Hematopoietic multipotent progenitor cell treated with erythropoietin and hydrocortisone succinate and interleukin-3 and kit ligand, for 15 days (in vitro differentiated cells): ENCODE measurements at regions not wholly inside any gene's neighbourhood (a gene's known extent, or its start where the extent isn't known, plus 50 kb on each side); places are given as distances from the start of the nearest gene placed in this dataset.
"Not testable (repeated sequence)": the region's sequence is repeated elsewhere in the genome, so short reads cannot be mapped to it uniquely, and the experiment has no call there.

Experiments
- DNase-seq: peaks from one replicate; pipeline ENCODE4 v3.0.0-alpha.2; 2015; ENCODE audit warnings: low spot score

DNA sequence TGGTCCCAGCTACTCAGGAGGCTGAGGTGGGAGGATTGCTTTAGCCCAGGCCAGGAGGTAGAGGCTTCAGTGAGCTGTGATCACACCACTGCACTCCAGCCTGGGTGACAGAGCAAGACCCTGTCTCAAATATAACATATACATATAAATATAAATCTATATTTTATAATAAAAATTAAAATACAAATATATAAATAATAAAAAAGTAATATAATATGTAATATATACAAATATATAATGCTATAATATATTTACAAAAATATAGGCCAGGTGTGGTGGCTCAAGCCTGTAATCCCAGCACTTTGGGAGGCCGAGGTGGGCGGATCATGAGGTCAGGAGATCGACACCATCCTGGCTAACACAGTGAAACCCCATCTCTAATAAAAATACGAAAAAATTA, 131.4 kb downstream of the MFAP3L start:
- DNase-seq: not testable (repeated sequence)

DNA sequence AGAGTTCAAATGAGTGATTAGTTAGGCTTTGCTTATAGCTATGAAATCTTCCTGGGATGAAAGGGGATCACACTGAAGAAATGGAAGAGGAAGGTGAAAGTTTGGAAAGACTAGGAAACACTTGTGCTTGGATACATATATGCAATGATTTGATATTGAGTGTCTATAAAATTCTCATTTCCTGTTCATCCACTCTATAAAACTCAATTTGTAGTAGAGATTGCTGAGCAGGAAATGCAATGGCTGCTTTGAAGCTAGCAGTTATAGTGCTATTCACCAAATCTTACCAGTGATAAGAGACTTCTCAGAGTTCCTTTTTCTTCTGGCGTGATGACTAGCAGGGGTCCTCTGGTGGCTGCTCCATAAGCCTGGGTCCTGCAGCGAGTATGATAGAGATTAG, 128.1 kb upstream of the HPF1 start:
- DNase-seq: no peak

DNA sequence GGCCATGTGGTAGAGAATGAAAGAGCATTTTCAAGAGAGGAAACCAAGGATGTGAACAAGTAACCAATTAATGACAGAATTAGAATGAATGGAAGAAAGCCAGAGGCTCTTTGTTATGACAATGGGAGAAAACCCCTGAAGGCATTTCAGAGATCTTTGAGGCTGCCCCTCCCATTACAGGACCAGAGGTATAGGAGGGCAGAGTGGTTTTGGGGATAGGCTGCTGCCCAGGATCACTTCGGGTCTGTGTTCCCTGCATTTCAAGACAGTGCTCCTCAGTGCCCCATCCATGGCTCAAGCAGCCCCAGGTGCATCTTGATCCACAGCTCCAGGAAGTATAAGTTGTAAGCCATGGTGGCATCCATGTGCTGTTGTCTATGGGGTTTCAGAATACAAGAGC, 124.0 kb upstream of the HPF1 start:
- no peak for DNase-seq

DNA sequence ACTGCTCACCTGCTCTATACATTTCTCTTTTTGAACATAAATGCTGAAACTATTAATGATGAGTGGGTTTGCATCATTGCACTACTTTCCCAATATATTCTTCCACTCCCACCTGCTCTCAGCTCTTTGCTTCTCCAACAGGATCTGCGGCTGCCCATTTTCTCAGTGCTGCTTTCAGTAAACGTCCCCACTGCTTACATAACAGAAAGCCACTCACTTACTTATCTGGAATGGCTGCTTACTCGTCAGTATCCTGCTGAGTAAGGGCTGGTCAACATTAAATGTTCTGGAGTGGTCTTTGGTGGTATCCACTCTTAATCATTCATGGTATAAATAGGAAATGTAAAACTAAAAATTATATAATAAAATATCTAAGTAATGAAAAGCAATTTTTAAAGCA, 112.8 kb upstream of the HPF1 start:
- no peak for DNase-seq

DNA sequence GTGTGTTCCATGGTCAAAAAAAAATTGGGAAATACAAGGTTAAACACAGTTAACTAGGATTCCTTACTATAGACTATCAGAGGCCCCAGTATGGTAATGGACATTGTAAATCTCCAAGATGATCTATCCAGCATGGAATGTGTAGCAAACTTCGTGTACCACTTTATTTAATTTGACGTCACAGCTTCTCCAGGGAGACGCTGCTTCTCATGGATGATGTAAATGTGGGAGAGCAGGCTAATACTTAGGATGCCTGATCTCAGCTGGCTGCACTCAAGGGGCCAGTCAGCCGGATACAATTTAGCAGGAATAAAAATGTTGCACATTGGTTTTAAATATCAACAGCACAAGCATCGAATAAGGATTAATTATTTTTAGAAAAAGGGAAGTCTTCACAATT, 111.7 kb upstream of the HPF1 start:
- DNase-seq: no peak

DNA sequence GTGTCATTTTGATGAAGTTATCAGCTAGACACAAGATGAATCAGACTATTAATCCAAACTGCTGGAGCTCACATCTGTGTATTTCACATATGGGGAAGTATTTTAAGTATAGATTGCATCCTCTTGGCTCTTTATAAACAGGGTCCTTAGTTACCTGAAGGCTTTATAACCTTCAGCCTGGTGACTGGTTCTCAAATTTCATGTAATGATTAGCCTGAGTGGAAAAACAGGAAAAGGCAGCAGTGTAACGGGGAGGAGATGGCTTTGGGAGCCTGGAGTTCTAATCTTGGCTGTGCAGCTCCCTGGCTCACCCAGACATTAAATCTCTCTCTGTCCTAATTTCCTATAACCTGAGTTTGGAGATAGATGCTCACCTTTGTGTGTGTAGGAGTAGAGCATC, 103.8 kb upstream of the HPF1 start:
- no peak for DNase-seq

DNA sequence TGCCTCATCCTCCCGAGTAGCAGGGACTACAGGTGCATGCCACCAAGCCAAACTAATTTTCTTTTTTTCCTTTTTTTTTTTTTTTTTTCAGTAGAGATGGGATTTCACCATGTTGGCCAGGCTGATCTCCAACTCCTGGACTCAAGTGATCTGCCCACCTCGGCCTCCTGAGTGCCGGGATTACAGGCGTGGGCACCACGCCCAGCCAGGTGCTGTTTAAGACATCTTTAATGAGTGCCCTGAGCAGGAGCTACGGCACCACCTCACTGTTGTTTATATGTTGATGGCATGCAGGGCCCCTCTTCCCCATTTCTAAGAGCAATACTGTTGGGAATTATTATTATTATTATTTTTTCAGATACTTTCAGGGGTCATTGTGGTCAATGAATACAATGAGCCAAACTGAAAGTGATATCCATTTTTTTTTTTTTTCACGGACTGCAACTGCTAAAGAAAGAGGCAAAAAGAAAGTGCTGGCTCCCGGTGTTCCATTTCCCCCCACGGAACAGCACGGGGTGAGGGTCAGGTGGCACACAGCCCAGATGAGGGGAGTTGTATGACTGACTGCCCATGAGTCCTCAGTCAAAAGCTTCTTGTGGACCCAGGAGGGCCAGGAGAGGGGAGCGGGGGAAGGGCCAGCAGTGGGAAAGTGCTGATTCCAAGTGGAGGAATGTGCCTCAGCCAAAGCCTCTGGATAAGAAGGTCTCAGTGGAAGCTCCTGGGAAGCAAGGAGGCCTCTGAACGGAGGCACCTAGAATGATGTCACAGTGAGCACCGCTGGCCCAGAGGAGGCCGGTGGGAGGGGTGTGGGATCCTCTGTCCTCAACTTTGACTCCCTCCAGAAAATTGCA, 101.8 kb upstream of the HPF1 start:
- DNase-seq: no peak

DNA sequence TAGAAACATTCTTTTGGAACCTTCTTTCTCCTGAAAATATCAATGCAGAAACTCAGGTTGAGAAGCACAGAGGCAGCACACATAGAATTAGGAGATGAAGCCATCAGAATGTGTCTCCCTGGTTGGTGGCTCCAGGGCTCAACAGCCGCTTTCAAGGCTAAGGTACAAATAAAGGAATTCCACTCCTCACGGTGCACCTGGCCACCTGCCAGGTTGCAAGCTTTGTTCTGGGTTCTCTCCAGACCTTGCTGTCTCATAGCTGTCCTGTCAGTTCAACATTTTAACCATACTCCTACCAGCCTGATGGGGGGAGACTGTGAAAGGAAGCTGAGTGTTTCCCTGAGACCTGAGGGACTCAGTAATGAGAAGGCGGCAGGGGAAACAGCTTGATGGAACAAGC, 96.3 kb upstream of the HPF1 start:
- DNase-seq: no peak

DNA sequence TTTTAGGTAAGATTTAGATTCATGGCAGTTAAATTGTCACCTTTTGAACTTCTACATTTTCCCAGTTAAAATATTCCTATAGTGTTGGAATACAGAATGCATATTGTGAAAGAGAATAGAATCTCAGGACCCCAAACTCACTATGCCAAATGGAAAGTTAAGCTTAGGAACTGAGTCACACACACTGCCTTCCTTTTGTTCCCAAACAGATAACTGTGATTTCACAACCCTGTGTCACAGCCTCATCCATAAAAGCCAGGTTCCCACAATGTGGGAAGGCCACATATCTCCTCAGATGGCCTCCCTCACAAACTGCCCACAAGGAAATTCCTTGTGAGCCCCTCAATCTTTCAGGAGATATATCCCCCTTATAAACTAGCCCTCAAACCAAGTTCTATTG, 94.7 kb upstream of the HPF1 start:
- DNase-seq: no peak

DNA sequence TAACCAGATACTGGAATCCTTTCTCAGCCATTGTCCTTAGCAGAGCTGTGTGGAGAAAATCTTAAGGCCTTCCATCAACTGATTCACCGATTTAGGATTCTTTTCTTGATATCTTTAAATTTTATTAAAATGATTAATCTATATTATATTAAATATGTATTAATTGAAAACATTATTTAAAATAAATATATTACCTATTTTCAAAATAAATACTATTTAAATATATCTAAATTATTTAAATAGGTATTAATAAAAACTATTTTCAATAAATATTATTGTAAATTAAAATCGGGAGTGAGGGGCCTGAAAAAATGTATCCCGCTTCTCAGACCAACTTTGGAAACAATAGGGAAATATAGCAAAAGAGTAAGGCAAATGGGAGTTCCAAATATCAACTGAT, 94.0 kb upstream of the HPF1 start:
- no peak for DNase-seq

DNA sequence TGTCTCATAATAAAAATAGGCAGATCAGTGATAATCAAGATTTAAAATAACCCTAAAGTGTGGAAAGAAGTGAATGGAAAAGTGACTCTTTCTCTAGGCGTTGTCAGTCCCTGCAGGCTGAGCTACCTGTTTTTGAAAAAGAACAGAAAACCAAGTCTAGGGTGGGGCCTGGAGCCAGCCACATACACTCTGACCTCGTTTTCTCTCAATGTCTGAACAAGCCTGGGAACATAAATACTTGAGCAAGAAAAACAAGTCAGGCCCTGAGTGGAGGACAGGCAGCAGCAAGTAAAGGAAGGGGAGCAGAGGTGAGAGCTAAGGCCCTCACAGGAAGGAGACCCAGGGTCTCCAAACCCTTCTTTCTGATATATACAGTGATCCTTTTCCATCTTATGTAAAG, 91.7 kb upstream of the HPF1 start:
- DNase-seq: no peak

DNA sequence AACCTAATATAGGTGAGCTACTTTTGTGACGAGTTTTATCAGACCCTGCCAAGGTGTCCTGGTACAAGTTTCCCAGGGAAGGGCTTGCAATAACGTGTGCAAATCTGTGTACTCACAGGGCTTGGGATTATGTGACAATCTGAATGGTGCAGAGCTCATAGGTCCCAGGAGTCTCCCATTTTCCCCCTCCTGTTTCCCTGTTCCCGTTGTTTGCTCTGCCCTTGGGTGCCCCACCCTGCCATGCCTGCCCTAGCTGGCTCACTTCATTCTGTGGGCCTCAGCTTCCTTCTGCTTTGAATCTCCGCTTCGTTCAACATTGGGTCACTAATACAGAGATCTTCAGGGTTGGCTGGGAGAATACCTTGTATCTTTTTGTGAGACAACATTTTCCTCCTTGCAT, 90.3 kb upstream of the HPF1 start:
- no peak for DNase-seq

DNA sequence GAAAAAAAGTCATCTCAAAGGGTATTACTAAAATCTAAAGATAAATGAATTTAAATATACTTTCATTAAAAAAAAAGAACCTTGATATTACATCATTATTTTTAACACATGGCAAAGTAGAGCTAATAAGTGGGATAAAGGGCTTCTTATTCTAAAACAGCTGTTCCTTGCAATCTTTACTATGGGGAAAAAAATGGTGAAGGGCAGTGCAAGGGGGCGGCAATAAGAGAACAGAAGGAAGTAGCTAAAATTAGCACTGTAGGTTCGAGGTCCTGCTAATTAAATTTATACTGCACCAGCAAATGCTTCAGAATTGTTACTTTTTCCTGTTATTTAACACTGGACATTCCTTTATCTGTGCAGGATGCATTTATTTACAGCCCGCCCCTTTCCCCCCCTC, 89.4 kb upstream of the HPF1 start:
- DNase-seq: no peak

DNA sequence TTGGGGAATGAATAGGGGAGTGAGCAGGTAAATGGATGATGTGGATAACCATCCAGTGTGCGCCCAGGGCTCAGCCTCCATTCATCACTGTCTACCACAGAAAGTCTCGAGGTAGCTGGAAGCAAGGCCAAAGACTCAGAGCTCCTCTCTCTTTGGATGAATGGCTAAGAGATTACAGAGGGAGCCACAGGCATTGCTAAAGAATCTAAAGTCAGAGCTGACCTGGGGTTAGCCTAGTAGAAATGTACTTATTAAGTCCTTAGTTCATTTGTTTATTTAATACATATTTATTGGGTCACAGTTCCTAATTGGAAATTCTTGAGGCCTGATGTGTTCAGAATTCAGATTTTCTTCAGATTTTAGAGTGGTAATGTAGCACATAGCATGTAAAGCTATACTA, 88.7 kb upstream of the HPF1 start:
- DNase-seq: no peak

DNA sequence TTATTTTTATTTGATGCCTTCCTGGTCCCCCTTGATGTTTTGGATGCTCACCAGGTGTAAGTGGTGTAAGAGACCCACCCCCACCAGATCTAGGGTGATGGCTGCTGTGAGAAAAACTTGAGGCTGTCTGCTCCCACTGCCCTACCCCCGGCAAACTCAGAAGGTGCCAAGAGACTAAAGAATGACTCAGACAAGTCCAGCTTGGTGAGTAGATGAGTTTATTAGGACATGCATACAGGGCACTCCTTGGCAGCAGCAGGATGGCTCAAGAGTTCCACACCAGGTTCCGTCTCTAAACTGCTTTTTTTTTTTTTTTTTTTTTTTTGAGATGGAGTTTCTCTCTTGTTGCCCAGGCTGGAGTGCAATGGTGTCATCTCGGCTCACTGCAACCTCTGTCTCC, 84.0 kb upstream of the HPF1 start:
- DNase-seq: no peak

DNA sequence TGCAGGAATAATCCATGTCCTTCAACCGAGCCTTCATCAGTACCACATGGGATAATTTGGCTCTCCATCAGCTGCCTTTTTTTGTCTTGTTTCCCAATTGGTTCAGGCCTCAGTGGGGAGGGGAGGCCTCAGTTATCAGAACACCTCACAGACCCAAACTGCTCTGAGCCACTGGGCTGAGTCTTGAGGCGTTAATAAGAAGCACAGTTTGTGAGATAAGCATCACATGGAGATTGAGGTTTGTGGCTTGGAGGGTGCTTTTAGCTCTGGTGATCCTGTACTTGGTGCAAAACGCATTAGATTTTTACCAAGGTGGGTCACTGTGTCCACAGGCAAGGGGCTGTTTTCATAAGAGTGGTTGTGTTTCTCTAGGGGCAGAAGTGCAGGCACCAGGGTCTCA, 82.8 kb upstream of the HPF1 start:
- DNase-seq: no peak

DNA sequence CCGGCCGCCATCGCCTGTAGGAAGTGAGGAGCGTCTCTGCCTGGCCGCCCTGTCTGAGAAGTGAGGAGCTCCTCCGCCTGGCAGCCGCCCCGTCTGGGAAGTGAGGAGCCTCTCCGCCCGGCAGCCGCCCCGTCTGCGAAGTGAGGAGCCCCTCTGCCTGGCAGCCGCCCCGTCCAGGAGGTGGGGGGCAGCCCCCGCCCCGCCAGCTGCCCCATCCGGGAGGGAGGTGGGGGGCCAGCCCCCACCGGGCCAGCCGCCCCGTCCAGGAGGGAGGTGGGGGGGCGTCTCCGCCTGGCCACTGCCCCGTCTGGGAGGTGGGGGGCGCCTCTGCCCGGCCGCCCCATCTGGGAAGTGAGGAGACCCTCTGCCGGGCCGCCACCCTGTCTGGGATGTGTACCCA, 70.6 kb upstream of the HPF1 start:
- DNase-seq: not testable (repeated sequence)

DNA sequence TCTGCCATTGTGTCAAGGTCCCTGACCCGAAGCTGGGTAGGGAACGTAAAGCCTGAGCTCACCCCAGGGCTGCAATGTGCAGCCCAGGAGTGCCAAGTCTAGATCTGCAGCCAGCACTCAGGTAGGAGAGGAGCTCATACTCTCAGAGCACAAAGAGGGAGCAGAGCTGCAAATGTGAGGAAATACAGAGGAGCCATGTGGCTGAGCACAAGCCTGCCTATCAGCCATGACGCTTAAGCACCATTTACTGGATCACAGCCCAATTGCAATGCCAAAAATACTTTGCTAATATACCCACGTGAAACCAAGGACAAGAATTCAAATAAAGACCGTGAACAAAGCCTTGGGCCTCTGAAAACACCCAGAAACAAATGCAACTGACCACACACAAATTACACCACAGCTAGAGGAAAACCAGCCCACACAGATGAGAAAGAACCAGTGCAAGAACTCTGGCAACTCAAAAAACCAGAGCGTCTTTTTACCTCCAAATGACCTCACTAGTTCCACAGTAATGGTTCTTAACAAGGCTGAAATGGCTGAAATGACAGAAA, 69.0 kb upstream of the HPF1 start:
- DNase-seq: no peak

DNA sequence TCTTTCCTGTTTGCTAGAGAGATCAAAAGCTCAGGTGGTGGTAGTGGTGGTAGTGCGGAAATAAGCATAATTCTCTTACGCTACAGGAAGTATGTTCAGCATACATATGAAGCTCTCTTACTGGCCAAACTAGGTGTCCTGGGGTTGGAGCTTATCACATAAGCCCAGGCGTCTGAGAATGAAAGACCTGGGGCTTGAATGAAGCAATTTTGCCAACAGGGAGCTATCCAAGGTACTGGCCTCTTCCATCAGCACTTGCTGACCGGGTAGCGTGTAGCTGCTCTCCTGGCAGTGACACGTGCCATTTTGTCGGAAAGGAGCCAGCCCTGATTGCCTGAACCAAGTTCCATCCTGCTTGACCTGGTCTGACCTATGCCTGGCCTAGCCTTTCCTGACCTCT, 65.9 kb upstream of the HPF1 start:
- peak; percentile 14 for DNase-seq

DNA sequence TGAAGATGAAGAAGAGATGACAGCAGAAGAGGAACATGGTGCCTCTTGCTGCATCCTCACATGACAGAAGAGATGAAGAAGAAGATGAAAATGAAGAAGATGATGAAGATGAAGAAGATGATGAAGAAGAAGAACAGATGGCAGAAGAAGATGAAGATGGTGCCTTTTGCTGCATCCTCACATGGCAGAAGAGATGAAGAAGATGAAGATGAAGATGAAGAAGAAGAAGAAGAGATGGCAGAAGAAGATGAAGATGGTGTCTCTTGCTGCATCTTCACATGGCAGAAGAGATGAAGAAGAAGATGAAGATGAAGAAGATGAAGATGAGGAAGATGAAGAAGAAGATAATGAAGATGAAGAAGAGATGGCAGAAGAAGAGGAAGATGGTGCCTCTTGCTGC, 63.7 kb upstream of the HPF1 start:
- DNase-seq: no peak

DNA sequence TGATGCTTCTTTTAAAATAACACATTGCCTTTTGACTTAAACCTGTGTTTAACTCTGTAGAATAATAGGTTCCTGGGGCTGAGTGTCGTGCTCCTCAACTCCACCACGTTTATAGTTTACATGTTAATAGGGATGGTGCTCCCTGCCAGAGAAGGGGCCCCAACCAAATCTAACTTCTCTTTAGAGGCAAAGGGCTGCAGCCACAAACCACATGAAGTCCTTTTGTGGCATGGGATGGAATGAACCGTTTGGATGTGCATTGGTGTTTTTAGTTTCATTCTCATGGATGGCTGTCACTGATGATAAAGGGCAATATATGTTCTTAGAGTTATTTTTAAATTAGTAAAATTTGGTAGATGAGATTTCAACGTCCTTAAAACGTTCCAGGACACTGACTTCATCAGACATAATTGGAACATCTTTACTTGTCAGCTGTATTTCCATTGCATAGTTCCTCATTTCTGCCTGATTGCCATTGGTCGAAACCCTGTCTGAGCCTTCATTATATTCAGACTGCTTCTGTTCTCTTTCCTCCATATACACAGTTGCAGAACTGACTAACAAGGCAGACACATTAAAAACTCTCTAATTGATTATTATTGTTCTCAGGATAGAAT, 60.4 kb upstream of the HPF1 start:
- no peak for DNase-seq

DNA sequence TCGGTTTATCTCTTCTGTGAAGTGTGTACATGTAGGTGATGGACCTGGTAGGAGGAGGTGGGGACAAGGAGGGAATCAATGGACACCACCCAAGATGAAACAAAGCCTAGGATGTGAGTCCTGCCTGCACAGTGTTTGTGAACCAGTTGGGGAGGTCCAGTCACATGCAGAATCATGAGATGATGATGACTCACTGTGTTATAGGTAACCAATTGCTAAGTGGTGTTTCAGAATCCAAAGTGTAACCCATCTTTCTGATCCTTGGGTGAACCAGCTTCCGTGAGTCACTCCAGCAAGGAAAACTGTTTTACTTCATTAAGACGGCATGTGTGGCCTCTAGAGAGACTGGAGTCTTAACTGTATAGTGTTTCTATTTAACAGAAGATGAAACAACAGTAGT, 57.9 kb upstream of the HPF1 start:
- DNase-seq: no peak

DNA sequence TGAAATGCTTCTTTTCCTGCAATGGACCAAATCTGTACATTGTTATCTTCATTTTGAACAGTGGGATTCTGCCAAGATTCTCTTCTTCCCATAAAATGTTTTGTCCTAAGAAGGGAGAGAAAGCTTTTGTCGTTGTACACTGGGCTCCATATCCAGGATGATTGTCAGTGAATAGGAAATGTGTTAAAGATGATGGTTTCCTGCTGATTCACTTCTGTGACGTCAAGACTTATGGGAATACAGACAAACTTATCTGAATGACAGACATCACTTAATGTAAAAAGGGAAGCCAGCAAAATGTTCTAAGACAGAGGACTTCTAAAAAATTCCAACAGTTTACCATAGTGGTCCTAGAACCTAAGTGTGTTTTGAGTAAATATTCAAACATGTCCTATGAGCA, 53.7 kb upstream of the HPF1 start:
- DNase-seq: no peak
